ENCODE measurements at regions not wholly inside any gene's neighbourhood (a gene's known extent, or its start where the extent isn't known, plus 50 kb on each side); places are given as distances from the start of the nearest gene placed in this dataset.

DNA sequence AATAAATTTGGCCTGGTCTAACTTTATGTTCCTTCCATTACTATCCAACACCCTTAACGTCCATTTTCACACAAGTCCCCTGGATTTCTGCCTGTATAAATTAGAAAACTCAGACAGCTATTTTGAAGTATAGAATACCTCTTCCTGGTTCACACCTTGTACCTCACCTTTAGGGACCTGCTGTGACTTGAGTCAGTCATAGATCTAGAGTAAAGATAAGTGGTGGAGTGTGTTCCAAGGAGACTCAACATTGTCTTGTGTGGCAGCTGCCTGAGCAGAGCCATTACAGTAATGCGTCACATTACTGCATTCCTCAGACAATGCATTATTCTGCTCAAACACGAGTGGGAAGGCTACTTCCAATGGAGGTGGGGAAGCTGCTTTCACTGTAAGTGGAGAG is 513.9 kb downstream of the ADRA2A start:
- Histone ChIP-seq H3K79me2 (ENCODE audit: insufficient read depth, low read length) (no peaks in the 10 kb centered on the region), H3T11ph (ENCODE audit: low read length) (no peak overlapping the region), H3K4me2 (ENCODE audit: insufficient read depth, insufficient read length, low read length) (no peak overlapping the region), H3K27ac (ENCODE audit: insufficient read length, low read depth, low read length) (no peak overlapping the region), H2BK20ac (ENCODE audit: low read depth, low read length, poor library complexity, severe bottlenecking) (no peak overlapping the region), H3K9ac (ENCODE audit: extremely low read depth, insufficient read length, low read length) (no peak overlapping the region), H2AK5ac (ENCODE audit: insufficient read length, low read length) (no peak overlapping the region), H2BK15ac (ENCODE audit: low read depth, low read length) (no peak overlapping the region), H2BK120ac (ENCODE audit: low read depth, low read length, poor library complexity, severe bottlenecking) (no peak overlapping the region), H3K18ac (ENCODE audit: insufficient read length, low read depth, low read length) (no peak overlapping the region), H2AFZ (ENCODE audit: low read length) (no peak overlapping the region), H3K79me1 (ENCODE audit: insufficient read depth, low read depth, low read length, poor library complexity, severe bottlenecking) (no peaks in the 10 kb centered on the region), H2BK12ac (ENCODE audit: insufficient read length, low read depth, low read length) (no peak overlapping the region), H3K4me1 (ENCODE audit: insufficient read depth, low read length) (no peaks in the 10 kb centered on the region), H4K91ac (ENCODE audit: insufficient read length, low read depth, low read length) (no peak overlapping the region), H3K14ac (ENCODE audit: insufficient read depth, low read length) (no peak overlapping the region), H3K4ac (ENCODE audit: low read depth, low read length) (no peak overlapping the region), H3K56ac (ENCODE audit: insufficient read length, low read depth, low read length) (no peak overlapping the region), H3K27me3 (ENCODE audit: insufficient read depth, low read length) (no peaks in the 10 kb centered on the region), H4K5ac (ENCODE audit: insufficient read length, low read depth, low read length) (no peak overlapping the region), H3K23me2 (ENCODE audit: insufficient read length, low read depth, low read length, poor library complexity, severe bottlenecking) (no peaks in the 10 kb centered on the region), H3K23ac (ENCODE audit: insufficient read length, low read depth, low read length) (no peak overlapping the region), H2BK5ac (ENCODE audit: insufficient read length, low read length) (no peak overlapping the region), H4K8ac (replicated peaks; ENCODE audit: insufficient read length, low read depth, low read length) (no peak overlapping the region), H3K9me3 (ENCODE audit: control insufficient read depth, low read depth, low read length) (no peaks in the 10 kb centered on the region), H4K20me1 (ENCODE audit: control insufficient read depth, insufficient read depth, insufficient read length) (no peaks in the 10 kb centered on the region)
- no peak for DNase-seq
- no CpG with 5 or more reads among the region's 3 CpGs for WGBS (ENCODE audit: extremely low coverage, insufficient read length, low lambda C conversion rate)
- H3K27me3 Mint-ChIP-seq (ENCODE audit: low read depth), result no peaks in the 10 kb centered on the region
- TF ChIP-seq CTCF (conservative IDR thresholded peaks at IDR 0.05), result no peak
- no peaks in the 10 kb centered on the region for H3K36me3 Mint-ChIP-seq (ENCODE audit: insufficient read depth in 1 of 3, low read depth in 3 of 3)
- no peaks in the 10 kb centered on the region for H3K4me1 Mint-ChIP-seq
- no peak overlapping the region for H3K27ac Mint-ChIP-seq
- no peak overlapping the region for H3K4me3 Mint-ChIP-seq
- peaks cover under 1 to 3% of the 10 kb centered on the region in 2 experiments; a peak in 4 of 5 replicates for H3K9me3 Mint-ChIP-seq
